NB4 (cell line): ENCODE measurements at regions not wholly inside any gene's neighbourhood (a gene's known extent, or its start where the extent isn't known, plus 50 kb on each side); places are given as distances from the start of the nearest gene placed in this dataset.

Source experiments
- CTCF ChIP-seq: IDR thresholded peaks from one replicate; pipeline ENCODE4 v1.5.1; 2012; ENCODE audit warnings: low read depth, low read length
- MAX ChIP-seq: IDR thresholded peaks from 2 replicates; pipeline ENCODE4 v1.6.1; 2011; ENCODE audit warnings: low read depth, low read length
- MYC ChIP-seq: IDR thresholded peaks from 2 replicates; pipeline ENCODE4 v1.6.1; 2011; ENCODE audit warnings: low read depth, low read length
- POLR2A ChIP-seq: IDR thresholded peaks from 2 replicates; pipeline ENCODE4 v1.6.1; 2011; ENCODE audit warnings: mild to moderate bottlenecking; ENCODE audit not compliant: insufficient read length; ENCODE audit errors: extremely low read depth

GRCh38 chr6:87757792-87758191 is 55.8 kb upstream of the AKIRIN2 start:
- no peak for TF ChIP-seq CTCF
- no peak for TF ChIP-seq POLR2A
- no peak for TF ChIP-seq MAX
- no peak for TF ChIP-seq MYC
